ENCODE measurements at regions not wholly inside any gene's neighbourhood (a gene's known extent, or its start where the extent isn't known, plus 50 kb on each side); places are given as distances from the start of the nearest gene placed in this dataset.

- TF ChIP-seq, protein P1, sequence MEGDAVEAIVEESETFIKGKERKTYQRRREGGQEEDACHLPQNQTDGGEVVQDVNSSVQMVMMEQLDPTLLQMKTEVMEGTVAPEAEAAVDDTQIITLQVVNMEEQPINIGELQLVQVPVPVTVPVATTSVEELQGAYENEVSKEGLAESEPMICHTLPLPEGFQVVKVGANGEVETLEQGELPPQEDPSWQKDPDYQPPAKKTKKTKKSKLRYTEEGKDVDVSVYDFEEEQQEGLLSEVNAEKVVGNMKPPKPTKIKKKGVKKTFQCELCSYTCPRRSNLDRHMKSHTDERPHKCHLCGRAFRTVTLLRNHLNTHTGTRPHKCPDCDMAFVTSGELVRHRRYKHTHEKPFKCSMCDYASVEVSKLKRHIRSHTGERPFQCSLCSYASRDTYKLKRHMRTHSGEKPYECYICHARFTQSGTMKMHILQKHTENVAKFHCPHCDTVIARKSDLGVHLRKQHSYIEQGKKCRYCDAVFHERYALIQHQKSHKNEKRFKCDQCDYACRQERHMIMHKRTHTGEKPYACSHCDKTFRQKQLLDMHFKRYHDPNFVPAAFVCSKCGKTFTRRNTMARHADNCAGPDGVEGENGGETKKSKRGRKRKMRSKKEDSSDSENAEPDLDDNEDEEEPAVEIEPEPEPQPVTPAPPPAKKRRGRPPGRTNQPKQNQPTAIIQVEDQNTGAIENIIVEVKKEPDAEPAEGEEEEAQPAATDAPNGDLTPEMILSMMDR (IDR thresholded peaks at IDR 0.05), result no peak
- no peak for DNase-seq (ENCODE audit: low spot score)
- Histone ChIP-seq H3K27ac (no peak overlapping the region), H3K4me3 (no peak overlapping the region)
Observed at GRCh38 chr4:96379524-96379923, 539.6 kb downstream of the PDHA2 start.

- TF ChIP-seq, protein P1 (IDR thresholded peaks at IDR 0.05), result no peak
- Histone ChIP-seq H3K27ac (no peak overlapping the region), H3K4me3 (no peak overlapping the region)
- DNase-seq (ENCODE audit: low spot score), result no peak
Observed at GRCh38 chr4:96380106-96380505, 540.2 kb downstream of the PDHA2 start.

DNA sequence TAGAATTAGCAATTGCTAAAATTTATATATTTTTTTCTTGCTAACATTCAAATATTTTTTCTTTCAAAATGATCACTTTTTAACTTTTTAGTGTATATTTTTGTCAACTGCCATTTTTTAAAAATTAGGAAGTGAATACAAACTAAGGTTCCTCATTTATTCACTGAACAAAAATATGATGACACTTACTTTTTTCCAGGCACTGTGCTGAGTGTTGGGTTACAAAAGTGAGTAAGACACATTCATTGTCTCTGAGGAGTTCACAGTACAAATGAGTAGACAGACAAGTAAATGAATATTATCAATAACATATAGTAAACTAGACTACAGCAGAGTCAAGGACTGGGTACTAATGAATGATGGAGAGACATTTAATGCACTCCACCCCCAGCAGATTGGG is 543.5 kb downstream of the PDHA2 start:
- H3K27ac ChIP-seq, result no peak overlapping the region
- TF ChIP-seq, protein P1 (IDR thresholded peaks at IDR 0.05), result no peak
- DNase-seq (ENCODE audit: low spot score), result no peak
- no peak overlapping the region for H3K4me3 ChIP-seq

DNA sequence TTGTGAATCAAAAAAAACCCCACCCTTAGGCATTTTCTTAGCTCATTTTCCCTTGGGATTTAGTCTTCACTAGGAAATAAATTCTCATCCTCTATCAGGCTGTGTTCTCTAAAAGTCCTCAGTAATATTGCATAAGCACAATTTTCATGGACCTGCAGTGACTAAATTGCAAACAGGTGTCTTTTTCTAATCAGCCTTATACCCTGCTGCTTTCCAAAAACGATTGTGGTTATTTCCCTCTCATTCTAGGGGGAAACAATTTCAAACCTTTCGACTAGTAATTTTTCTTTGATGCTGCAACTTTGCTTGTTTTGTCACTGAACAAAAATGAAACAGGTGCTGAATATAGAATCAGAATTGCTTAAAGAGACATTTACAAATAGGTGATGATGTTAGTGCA is 549.9 kb downstream of the PDHA2 start:
- Histone ChIP-seq H3K4me3 (no peak overlapping the region), H3K27ac (no peak overlapping the region)
- no peak for DNase-seq (ENCODE audit: low spot score)
- TF ChIP-seq, protein P1 (IDR thresholded peaks at IDR 0.05), result no peak

GRCh38 chr4:96390404-96390803 is 550.5 kb downstream of the PDHA2 start:
- Histone ChIP-seq H3K4me3 (no peak overlapping the region), H3K27ac (no peak overlapping the region)
- TF ChIP-seq, protein P1 (IDR thresholded peaks at IDR 0.05), result no peak
- no peak for DNase-seq (ENCODE audit: low spot score)

GRCh38 chr4:96395747-96396146 is 555.9 kb downstream of the PDHA2 start:
- Histone ChIP-seq H3K27ac (no peak overlapping the region), H3K4me3 (no peak overlapping the region)
- TF ChIP-seq, protein P1 (IDR thresholded peaks at IDR 0.05), result no peak
- no peak for DNase-seq (ENCODE audit: low spot score)

DNA sequence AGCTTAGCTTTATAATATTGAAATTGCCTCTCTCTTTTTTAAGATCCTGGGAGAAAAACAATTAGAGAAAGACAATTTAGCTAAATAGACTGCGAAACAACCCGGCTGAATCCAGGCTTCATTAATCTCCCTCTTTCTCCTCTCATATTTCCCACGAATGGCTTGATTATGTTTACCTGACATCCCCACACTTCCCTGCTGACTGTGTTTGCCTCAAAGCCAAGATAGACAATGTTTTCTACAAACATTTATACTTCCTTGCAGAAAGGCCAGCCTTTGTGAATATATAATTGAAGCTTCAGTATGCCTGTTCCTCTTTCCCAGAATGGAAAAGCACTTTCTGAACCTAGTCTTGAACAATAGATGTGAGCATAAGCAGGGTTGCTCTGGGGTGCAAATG is 566.8 kb downstream of the PDHA2 start:
- no peak for DNase-seq (ENCODE audit: low spot score)
- TF ChIP-seq, protein P1 (IDR thresholded peaks at IDR 0.05), result no peak
- no peak overlapping the region for H3K4me3 ChIP-seq
- no peak overlapping the region for H3K27ac ChIP-seq

Data from coronary artery (tissue), 2 donors.